ENCODE measurements at regions not wholly inside any gene's neighbourhood (a gene's known extent, or its start where the extent isn't known, plus 50 kb on each side); places are given as distances from the start of the nearest gene placed in this dataset.
"Not testable (repeated sequence)": the region's sequence is repeated elsewhere in the genome, so short reads cannot be mapped to it uniquely, and the experiment has no call there.

- DNase-seq (ENCODE audit: low read depth in 4 of 4, low spot score in 3 of 4): no peak
Measured at GRCh38 chr15:31433091-31433490, 106.5 kb downstream of the KLF13 start.

- no peak for DNase-seq (ENCODE audit: low read depth in 4 of 4, low spot score in 3 of 4)
Measured at GRCh38 chr15:31433574-31433973, 106.9 kb downstream of the KLF13 start.

DNA sequence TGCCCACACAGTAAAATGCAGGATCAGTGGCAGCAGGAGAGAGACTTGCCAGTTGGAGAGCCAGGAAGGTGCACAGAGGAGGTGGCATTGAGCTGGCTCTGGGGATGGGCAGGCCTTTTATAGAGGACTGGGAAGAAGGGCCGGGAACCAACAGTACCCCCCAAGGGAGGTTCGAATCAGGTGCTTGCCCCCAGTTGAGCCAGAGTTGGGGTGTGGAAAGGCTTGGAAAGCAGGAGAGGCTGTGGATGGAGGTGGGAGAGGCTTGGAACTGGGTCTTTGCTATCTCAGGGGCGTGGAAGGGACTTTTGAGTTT is 107.6 kb downstream of the KLF13 start:
- DNase-seq (ENCODE audit: low read depth in 4 of 4, low spot score in 3 of 4): no peak

GRCh38 chr15:31434588-31435260 is 108.1 kb downstream of the KLF13 start:
- no peak for DNase-seq (ENCODE audit: low read depth in 4 of 4, low spot score in 3 of 4)

DNA sequence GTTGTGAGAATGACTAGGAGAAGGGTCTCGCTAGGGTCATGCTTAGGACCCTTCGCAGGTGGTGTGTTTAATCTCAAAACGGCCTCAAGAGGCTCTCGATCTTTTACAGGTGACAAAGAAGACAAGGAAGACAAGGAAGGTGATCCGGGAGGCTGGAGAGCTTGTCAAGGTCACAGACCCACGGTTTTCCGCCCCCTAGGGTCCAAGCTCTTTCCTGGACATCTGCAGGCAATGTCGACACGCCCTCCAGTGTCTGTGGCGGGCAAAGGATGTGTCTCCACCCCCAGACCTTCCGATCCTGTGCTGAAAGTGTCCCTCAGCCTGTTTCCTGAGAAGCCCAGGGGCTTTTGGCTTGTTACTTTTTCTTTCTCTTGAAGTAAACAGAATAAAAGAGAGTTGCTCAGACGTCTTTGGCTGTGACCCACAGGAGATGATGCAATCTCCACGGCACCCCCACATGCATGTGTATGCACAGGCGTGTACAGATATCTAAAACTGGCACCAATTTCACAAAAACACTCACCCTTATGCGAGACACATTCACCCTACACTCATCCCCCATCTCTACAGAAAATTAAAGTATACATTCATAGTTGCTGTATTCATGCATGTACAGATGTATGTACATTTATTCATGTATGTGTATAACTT is 108.8 kb downstream of the KLF13 start:
- DNase-seq (ENCODE audit: low read depth in 4 of 4, low spot score in 3 of 4): peak in 2 of 4 donors; percentile 49 to 54

DNA sequence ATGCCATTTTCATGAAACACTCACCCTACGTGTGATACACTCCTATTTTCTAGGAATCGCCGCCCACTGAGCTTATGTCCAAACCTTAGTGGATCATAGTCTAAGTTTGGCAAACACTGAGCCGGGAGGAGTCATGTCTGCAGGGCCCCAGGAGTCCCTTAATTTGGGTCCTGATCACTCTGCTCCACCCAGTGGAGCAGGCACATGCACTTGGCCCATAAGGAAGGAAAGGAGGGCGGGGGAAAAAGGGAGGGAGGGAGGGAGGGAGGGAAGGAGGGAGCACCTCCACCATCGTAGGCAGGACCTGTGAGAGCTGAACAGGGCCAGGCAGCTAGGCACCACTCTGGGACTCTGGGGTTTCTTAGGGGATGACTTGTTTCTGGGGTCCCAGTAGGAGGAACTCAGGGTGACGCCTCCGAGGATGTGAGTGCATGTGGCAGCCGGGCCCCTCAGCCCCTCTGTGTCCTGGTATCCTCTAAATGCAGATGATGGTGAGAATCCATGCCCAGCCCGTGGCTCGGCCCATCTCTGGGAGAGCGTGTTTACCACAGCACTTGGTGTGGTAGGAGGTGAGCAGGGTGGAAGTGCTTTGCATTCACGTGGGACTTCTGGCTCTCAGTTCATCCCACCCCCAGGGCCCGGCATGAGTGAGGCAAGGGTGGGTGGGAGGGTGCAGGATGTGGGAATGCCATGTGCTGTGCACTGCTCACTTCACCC is 109.4 kb downstream of the KLF13 start:
- DNase-seq (ENCODE audit: low read depth in 4 of 4, low spot score in 3 of 4): no peak

- DNase-seq (ENCODE audit: low read depth in 4 of 4, low spot score in 3 of 4): no peak
Measured at GRCh38 chr15:31437686-31438085, 111.1 kb downstream of the KLF13 start.

GRCh38 chr15:31438601-31439265 is 112.1 kb downstream of the KLF13 start:
- DNase-seq (ENCODE audit: low read depth in 4 of 4, low spot score in 3 of 4): no peak

GRCh38 chr15:31439328-31439727 is 112.7 kb downstream of the KLF13 start:
- no peak for DNase-seq (ENCODE audit: low read depth in 4 of 4, low spot score in 3 of 4)

DNA sequence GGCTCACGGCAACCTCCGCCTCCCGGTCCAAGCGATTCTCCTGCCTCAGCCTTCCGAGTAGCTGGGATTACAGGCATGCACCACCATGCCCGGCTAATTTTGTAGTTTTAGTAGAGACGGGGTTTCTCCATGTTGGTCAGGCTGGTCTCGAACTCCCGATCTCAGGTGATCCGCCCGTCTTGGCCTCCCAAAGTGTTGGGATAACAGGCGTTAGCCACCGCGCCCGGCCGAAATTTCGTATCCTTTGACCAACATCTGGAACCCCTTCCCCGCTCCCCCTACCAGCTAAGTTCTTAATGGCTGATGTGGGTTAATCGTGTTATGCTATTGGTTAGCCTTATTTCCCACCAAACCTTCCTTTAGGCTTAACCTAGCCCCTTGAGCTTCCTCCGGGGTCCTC is 113.6 kb downstream of the KLF13 start:
- DNase-seq (ENCODE audit: low read depth in 4 of 4, low spot score in 3 of 4): not testable (repeated sequence)

DNA sequence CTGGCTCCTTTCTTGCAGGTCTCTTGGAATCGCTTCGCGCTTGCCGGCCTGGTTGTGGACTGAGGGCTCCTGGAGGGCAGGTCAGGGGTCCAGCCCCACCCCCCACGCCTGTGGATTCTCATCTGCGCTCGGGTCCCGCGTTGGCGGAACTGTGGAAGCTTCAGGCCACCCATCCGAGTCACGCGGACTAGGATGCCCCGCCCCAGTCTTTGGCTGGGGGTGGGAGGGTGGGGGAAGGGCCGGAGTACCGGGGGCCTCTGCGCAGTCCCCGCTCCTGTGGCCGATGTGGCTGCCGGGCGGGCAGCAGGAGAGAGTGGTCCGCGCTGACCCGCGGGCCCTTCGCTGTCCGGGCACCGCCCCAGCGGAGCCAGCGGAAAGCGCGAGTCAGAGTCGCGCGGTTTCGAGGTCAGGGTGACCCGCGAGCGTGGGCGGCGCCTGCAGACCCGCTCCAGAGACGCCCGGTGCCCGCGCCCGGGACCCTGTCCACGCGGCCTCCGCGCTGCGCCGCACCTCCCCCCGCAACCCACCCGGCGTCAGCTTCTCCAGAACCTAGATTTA is 114.2 kb downstream of the KLF13 start:
- no peak for DNase-seq (ENCODE audit: low read depth in 4 of 4, low spot score in 3 of 4)

GRCh38 chr15:31442226-31442625 is 115.6 kb downstream of the KLF13 start:
- no peak for DNase-seq (ENCODE audit: low read depth in 4 of 4, low spot score in 3 of 4)

DNA sequence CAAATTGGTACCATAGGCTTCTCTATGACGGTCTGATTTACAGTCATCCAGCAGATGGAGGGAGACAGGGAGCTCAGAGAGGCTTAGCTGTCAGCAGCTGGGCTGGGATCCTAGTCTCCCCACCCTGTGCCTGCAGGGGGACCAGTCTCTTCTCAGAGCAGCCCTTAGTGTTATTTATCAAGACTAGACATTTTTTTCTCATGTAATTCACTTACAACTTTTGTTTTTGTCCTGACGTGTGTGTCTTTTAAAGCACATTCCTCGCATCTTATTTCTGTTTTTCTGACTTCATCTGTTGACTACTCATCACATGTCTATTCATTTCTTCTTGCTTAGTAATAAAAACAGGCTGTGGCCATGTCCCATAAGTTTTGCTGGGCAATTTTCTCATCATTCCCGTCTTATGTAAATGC is 116.1 kb downstream of the KLF13 start:
- no peak for DNase-seq (ENCODE audit: low read depth in 4 of 4, low spot score in 3 of 4)

GRCh38 chr15:31444844-31445243 is 118.2 kb downstream of the KLF13 start:
- DNase-seq (ENCODE audit: low read depth in 4 of 4, low spot score in 3 of 4): no peak

DNA sequence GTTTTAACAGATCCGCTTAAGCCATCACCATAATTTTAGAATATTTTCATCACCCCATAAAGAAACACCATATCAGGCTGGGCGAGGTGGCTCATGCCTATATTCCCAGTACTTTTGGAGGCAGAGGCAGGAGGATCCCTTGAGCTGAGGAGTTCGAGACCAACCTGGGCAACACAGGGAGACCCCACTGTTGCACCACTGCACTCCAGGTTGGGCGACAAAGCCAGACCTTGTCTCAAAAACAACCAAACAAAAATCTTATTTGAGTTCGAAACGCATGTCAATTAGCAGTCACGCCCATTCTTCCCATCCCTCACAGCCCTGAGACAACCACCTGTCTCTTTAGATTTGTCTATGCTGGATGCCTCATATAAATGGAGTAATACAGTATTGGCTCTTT is 119.9 kb downstream of the KLF13 start:
- DNase-seq (ENCODE audit: low read depth in 4 of 4, low spot score in 3 of 4): no peak

DNA sequence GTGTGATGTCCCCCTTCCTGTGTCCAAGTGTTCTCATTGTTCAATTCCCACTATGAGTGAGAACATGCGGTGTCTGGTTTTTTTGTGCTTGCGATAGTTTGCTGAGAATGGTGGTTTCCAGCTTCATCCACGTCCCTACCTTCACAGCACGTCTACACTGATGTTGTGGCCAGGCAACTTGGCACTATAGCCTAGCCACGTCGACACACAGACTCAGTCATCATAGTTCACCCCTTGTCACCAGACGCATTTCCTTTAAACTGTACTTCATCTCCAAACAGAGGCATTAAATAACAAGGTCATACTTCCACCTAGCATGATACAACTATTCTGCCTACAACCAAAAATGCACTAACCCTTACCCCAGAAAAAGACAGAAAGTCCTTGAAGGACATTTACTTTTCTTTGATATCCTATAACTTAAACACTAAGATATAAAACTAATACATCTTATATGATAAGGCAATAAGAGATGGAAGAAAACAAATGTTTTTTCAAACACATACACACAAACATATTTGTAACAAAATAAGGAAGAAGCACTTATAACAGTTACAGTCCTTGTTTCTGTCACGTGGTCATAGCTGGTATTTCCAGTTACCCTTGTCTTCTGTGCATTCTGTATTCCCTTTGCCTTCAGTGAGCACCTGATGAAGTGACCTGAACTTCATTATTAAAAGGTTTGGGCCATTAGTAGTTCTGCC is 121.4 kb downstream of the KLF13 start:
- no peak for DNase-seq (ENCODE audit: low read depth in 4 of 4, low spot score in 3 of 4)

DNA sequence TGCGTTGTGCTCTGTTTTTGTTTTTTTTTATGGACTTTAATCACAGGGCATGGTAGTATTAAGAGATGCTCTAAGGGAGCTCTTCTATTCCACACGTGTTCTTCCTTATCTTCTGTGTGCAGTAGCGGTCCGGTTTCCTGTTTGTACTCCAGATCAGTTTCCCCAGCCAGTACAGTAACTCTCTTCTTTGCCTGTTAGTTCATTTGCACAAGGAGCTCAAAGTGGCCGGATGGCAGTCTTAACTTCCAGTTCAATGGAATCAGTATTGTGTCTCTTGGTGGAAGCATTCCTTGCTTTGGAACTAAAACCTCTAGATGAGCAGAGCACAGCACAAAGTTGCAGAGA is 122.0 kb downstream of the KLF13 start:
- no peak for DNase-seq (ENCODE audit: low read depth in 4 of 4, low spot score in 3 of 4)

- DNase-seq (ENCODE audit: low read depth in 4 of 4, low spot score in 3 of 4): no peak
Measured at GRCh38 chr15:31452595-31453557, 126.2 kb downstream of the KLF13 start.

- DNase-seq (ENCODE audit: low read depth in 4 of 4, low spot score in 3 of 4): no peak
Measured at GRCh38 chr15:31453558-31454318, 127.1 kb downstream of the KLF13 start.
